GM19468 (cell line): ENCODE measurements at regions not wholly inside any gene's neighbourhood (a gene's known extent, or its start where the extent isn't known, plus 50 kb on each side); places are given as distances from the start of the nearest gene placed in this dataset.

Experiments used
- ATAC-seq: cut with Tn5 transposase; IDR thresholded peaks from one replicate; pipeline ENCODE4 v1.9.1; 2021; ENCODE audit warnings: mild to moderate bottlenecking, moderate library complexity, moderate number of reproducible peaks; ENCODE audit not compliant: unreplicated experiment; ENCODE audit errors: extremely low read depth

DNA sequence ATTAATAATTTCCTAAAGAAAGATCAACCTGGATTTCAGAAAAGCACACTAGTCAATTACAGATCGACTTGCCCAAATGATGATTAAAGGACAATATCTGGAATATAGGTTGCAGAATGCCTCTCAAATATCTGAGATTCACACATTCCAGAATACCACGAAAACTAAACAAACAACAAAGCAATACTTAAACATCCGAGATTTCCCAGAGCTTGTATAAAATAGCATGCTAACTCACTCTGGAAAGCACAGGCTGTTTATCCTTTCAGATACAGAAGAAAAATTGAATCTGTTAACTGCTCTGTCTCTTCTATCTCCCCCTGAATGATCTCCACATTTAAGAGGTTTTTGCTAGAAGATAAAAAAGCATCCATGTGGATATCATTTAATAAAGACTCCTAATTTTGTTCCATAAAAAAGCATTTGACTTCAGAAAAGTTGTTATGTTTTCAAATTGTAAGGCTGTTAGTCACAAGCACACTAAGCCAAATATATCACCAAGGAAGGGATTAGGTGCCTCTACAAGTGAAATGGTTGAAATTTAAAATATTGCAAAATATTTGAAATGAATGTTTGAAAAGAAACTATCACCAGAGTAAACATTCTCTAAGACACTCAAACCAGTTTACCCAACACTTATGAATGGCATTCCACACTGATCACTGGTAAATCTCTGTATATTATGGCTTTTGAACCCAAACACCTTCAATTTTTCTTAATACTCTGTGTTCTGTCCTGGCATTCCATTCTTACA is 865.1 kb upstream of the ADAMTS5 start:
- no peak for ATAC-seq

DNA sequence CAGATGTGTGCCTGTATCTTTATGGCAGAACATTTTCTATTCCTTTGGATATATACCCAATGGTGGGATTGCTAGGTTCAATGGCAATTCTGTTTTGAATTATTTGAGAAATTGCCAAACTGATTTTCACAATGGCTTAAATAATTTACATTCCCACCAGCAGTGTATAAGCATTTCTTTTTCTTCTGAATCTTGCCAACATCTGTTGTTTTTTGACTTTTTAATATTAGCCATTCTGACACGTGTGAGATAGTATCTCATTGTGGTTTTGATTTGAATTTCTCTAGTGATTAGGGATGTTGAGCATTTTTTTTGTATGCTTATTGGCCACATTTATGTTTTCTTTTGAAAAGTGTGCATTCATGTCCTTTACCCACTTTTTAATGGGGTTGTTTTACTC is 864.3 kb upstream of the ADAMTS5 start:
- no peak for ATAC-seq

DNA sequence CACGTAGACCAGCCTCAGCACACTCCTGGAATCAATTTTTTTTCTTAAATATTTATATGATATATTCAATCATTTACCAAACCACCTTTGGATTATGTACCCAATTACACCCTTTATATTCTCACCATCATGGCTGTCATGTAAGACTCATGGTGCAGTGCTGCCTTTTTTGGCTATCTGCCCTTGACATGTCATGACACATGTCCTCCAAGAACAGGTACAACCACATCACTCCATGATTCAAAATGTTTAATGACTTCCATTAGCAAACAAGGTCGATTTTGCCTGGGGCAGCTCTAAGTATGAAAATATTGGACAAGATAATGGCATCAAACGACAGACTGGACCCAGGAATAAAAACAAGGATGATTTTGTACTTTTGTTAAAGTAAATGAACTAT is 861.1 kb upstream of the ADAMTS5 start:
- ATAC-seq = no peak

DNA sequence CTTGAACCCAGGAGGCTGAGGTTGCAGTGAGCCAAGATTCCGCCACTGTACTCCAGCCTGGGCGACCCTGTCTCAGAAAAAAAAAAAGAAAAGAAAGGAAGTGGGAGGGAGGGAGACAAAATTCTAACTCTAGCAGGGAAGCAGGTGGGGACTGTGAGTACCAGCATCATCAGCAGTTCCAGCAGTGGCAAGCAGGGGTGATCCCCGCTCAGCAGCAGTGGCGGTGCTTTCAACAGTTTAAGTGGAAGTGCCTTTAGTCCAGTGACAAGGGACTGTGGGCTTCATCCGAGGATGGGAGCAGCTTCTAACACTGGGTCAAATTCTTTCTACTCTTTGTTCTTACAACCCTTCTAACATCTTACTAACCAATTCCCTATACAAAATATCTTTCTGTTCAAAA is 858.1 kb upstream of the ADAMTS5 start:
- ATAC-seq = no peak

DNA sequence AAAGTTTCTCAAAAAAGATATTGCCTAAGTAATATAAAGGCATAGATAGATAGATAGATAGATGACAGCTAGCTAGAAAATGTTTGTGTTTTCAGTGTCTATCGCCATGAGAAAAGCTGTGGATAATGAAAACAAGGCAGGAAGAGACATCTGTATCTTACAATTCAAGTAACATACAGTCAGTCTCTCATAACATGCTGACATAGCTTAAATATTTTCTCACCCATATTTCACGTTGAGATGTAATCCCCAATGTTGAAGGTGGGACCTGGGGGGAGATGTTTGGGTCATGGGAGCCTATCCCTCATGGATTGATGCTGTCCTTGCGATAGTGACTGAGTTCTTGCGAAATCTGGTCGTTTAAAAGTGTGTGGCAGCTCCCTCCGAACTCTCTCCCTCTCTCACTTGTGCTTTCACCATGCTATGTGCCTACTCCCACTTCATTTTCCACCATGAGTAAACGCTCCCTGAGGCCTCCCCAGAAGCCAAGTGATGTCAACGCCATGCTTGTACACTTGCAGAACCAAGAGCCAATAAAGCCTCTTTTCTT is 856.8 kb upstream of the ADAMTS5 start:
- no peak for ATAC-seq

DNA sequence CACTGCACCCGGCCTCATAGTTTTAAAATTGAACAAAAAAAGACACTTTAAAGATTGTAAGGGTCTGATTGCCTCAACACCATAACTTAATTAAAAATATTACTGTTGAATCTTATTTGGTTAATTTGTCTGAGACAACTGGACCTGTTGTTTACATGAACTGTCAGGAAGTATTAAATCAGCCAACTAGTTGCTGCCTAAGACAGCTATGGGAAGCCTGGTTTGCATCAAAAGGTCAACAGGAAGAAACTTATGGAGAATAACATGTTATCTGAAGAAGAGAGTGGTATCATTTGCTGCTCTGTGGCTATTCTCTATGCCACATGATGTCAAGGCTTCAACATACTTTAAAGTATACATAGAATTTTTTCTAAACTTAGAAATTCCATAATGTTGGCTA is 853.5 kb upstream of the ADAMTS5 start:
- no peak for ATAC-seq

DNA sequence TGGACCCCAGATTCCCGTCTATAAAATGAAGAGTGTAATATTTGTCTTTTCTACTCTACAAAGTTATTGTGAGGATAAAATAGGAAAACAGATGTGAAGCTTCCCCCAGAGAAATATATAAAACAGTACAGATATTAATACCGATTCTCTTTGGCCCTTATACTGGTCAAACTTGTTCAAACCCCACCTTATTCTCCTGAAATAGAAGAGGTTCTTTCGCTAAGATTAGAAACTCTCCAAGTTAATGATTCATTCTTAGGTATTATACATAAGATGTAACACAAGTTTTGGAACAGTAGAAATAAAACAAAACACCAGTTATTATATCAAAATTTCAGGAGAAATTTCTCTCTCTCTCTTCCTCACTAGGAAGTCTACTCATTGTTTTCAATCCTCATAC is 852.4 kb upstream of the ADAMTS5 start:
- no peak for ATAC-seq

DNA sequence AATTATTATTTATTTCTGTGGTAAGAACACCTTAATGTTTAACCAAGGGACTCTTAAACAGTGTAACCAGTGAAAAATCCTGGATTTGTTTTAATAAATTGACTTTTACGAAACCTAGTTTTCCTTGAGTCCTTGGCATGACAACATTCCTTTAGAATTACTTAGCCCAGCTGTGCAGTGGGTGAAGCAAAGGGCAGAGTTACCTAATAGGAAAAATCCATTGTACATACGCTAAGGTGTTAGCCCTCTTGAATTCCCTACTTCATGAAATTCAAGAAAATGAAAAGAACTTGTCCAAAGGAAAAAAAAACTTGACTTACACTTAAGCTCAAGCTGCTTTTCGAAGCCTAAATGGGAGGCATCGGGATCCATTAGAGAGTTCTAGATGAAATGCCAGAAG is 852.0 kb upstream of the ADAMTS5 start:
- no peak for ATAC-seq

DNA sequence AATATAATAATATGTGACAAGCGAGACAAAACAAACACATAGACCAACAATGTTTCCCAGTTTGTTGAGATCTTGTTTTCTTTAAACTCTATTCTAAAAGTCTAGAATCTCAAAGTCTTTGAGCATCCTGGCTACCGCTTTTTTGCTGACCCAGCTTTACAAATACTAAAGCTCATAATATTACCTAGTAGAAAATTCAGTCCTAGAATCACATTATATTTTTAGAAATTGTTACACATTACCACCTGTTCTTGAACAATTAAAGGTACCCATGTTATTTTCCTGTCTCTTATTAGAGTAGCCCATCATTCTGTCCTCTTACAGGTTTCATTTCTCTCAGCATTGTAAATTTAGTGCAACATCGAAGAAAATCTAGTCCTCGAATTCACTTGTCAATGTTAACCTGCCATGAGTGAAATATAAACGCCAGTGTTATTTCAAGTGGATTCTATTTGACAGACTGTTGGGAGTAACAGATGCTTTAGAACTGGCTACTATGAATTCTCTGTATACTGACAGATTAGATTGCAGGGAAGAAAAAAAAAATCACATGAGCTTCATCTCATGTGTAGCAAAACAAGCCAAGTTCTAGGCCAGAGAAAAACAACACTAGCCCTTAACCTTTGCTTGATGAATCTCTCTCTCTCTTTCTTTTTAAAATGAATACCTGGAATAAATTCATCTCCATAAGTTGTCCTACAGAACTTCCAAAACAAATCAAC is 851.2 kb upstream of the ADAMTS5 start:
- no peak for ATAC-seq

DNA sequence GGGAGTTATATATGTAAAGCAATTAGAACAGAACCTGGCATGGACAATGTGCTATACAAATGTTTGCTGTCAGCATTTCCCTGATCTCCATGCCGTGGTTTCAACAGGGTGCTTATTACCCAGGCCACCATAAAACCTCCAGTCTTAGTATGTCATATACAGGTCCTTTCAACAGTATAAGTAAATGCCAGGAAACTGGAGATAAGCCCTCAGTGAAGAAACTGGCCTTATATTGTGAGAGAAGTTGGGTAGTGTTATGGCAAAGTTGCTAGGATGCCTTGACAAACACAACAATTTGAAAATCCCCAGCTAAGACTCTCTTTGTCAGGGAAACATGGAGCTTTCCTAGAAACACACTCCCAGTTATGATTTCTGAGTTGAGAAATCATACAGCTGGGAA is 850.2 kb upstream of the ADAMTS5 start:
- ATAC-seq = no peak

DNA sequence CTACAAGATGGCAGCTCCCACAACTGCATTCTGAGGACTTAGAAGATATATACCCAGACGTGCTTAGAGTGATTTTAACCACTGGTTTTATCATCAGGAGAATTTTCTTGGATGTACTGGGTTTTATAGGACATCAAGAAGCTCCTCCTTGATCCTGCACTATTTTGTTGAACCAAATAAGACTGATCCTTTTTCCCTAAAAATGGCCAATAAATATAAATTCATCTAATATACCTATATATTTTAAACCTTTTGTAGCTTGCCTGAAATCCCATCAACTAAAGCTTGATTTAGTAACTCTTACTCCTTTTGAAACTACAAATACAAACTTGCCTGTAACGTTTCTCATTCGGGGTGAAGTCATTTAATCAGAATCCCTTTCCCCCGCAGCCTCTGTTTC is 849.4 kb upstream of the ADAMTS5 start:
- no peak for ATAC-seq

DNA sequence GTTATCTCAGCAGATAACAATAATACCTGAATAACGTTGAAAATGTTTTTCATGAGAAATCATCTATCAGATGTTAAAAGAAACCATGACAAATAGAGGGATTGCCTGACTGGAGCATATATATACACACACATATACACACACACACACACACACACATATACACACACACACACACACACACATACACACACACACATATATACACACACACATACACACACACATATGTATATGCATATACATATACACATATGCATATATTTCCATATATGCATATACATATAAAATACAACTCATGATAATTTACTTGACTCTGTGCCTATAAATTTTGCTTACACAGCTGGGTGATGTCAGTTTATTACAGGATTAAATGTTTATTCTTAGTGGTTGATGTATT is 847.3 kb upstream of the ADAMTS5 start:
- ATAC-seq = no peak

DNA sequence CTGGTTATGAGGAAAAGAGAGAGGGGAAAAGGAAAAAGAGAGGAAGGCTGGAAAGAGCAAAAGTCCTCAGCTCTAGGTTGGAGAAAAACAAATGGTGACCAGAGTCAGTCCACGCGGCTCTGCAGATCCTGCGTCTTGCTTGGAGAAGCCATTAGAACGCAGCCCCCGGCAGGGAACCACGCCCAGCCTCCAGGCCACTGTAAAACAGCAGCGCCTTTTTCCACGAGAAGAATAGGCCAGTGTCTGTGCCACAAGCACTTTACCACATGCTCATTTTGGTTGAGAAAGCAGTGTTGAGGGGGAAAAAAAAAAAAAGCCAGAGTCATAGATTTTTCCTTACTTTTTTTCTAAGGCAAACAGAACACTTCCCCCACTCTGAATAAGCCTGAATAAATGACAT is 846.9 kb upstream of the ADAMTS5 start:
- no peak for ATAC-seq

DNA sequence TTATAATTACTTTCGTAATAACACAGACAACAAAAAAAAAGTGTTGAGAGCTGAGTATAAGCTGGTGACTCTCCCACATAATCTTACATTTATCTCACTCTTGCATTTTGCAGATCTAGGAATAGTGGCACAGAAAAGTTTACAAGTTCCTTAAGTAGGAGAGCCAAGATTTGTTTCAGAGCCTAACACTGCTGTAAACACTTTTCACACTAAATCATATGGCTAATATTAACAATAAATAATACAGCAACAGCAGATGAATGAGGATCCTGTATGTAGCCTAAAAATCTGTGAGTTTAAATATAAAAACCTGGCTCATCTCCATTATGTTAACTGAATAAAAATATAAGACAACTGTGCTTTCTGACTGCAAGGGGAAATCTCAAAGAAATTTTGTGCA is 846.5 kb upstream of the ADAMTS5 start:
- no peak for ATAC-seq

DNA sequence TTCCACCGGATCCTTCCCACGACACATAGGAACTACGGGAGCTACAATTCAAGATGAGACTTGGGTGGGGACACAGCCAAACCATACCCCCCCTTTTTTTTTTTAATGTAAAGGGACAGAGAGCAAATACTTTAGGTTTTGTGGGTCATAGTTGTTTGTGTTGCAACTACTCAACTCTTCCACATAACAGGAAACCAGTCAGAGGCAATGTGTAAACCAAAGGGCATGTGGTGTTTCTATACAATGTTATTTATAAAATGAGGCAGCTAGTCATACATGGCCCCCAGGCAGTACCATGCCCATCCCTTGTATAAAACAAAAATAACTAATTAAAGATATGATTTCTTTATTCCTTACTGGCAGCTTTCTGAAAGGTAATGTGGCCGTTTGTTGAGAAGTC is 845.4 kb upstream of the ADAMTS5 start:
- ATAC-seq = no peak

DNA sequence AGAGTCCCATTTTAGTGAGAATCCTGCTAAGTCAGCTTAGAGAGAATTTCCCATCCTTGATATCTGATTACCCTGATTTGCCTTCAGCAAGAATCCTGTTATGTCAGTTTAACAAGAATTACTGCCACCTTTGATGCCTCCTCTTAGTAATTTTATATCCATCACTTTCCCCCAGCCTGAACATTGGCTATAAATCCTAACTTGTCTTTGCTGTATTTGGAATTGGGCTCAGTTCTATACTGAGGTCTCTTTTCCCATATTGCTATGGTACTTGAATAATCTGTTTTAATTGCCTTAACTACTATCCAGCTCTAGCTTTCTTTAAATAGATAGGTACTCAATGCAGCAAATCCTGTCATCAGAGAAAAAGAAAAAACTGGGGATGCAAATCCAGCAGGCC is 842.0 kb upstream of the ADAMTS5 start:
- no peak for ATAC-seq

DNA sequence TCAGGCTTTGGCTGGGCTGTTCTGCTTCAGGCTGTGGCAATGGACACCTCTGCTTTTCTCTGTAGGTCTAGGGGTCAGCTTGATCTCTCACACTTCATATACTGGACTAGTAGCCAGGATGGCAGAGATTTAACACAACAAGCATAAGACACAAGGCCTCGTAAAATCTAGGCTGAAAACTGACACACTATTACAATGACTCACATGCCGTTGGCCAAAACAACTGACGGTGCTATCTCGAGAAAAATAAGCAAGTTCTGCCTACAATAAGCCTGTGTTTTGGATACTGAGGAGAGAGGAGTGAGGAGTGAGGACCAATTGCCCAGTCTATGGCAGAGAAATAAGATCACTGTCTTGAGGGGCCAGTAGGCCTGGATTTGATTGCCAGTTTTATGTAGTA is 840.7 kb upstream of the ADAMTS5 start:
- ATAC-seq = no peak

DNA sequence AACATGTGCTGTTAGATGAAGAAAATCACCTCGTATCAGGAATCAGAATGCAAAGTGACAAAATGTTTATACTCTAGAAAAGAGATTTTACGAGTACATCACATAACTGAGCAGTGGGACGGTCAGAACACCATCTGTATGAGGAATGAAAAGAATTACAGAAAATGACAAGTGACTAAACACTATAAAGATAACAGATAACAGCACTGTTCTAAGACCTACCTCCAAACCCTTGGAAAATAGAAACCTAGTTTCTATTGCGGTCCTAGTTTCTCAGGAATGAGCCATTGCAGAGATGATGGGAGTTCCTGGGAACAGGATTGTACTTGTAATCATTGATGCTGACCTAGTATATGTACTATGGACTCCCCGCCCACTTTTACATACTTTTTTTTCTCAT is 839.4 kb upstream of the ADAMTS5 start:
- ATAC-seq = no peak

DNA sequence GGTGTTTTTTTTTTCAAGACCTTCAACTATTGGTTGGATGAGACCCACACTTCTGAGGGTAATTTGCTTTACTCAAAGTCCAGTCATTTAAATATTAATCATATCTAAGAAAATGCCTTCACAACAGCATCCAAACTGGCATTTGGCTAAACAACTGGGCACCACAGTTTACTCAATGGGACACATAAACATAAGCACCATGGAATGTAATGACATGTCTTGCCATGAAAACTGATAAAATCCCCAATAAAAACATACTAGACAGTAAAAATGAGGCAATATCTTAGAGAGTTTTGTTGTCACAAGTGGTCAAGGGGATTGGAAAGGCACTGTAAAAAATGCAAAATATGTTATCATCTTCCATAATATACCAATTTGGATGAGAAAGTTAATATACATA is 838.8 kb upstream of the ADAMTS5 start:
- no peak for ATAC-seq

DNA sequence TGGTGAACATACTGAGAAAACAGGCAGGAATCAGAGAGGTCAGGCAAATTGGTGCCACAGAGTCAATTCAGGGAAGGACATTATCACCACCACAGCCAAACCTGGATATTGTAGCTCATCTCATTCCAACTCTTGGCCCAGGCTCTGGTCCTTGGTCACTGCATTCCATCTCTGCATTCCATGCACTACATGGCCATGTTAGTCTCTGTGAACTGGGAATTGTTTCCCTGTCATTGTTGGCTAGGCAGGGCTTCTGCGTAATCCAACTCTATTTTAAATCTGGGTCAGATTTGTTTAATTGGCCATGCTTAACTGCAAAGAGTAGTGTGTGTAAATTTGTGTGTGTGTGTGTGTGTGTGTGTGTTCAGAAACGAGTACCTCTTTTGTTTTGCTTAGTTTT is 837.6 kb upstream of the ADAMTS5 start:
- ATAC-seq = no peak

DNA sequence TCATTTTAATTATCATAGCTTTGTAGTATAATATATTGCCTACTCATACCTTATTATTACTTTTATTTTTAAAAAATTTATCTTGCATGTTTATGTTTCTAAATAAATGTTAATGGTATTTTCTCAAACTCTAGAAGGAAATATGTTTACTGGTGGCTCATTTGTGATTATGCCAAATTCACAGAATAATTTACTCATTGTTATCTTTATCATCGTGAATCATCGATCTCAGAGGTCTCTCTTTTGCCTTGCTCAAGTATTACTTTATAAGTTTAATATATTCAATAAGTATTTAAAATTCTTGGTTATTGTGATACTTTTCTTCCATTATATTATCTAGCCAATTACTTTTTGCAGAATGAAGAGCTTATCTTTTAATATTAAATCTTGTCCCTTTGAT is 836.7 kb upstream of the ADAMTS5 start:
- no peak for ATAC-seq
